ENCODE measurements at regions not wholly inside any gene's neighbourhood (a gene's known extent, or its start where the extent isn't known, plus 50 kb on each side); places are given as distances from the start of the nearest gene placed in this dataset.
"Not testable (repeated sequence)": the region's sequence is repeated elsewhere in the genome, so short reads cannot be mapped to it uniquely, and the experiment has no call there.

- no peak for DNase-seq (ENCODE audit: low spot score)
These were observed 482.5 kb downstream of the C6orf118 start for GRCh38 chr6:164826831-164827468.

GRCh38 chr6:164825386-164825785 lies 484.0 kb downstream of the C6orf118 start:
- DNase-seq (ENCODE audit: low spot score): no peak

GRCh38 chr6:164817662-164818061 lies 491.7 kb downstream of the C6orf118 start:
- no peak for DNase-seq (ENCODE audit: low spot score)

- no peak for DNase-seq (ENCODE audit: low spot score)
These were observed 496.7 kb downstream of the C6orf118 start for GRCh38 chr6:164812706-164813105.

- no peak for DNase-seq (ENCODE audit: low spot score)
These were observed 502.3 kb downstream of the C6orf118 start for GRCh38 chr6:164807125-164807524.

GRCh38 chr6:164795056-164795815 lies 514.2 kb downstream of the C6orf118 start:
- no peak for DNase-seq (ENCODE audit: low spot score)

GRCh38 chr6:164792666-164793065 lies 516.7 kb downstream of the C6orf118 start:
- no peak for DNase-seq (ENCODE audit: low spot score)

GRCh38 chr6:164791498-164791897 lies 517.9 kb downstream of the C6orf118 start:
- no peak for DNase-seq (ENCODE audit: low spot score)

- DNase-seq (ENCODE audit: low spot score): no peak
These were observed 545.6 kb downstream of the C6orf118 start for GRCh38 chr6:164763788-164764187.

- DNase-seq (ENCODE audit: low spot score): no peak
These were observed 552.0 kb downstream of the C6orf118 start for GRCh38 chr6:164757451-164757850.

- DNase-seq (ENCODE audit: low spot score): no peak
These were observed 552.7 kb downstream of the C6orf118 start for GRCh38 chr6:164756723-164757122.

- no peak for DNase-seq (ENCODE audit: low spot score)
These were observed 553.3 kb downstream of the C6orf118 start for GRCh38 chr6:164756142-164756541.

GRCh38 chr6:164753517-164753916 lies 555.9 kb downstream of the C6orf118 start:
- DNase-seq (ENCODE audit: low spot score): no peak

GRCh38 chr6:164751395-164751794 lies 558.0 kb downstream of the C6orf118 start:
- no peak for DNase-seq (ENCODE audit: low spot score)

GRCh38 chr6:164750128-164750527 lies 559.3 kb downstream of the C6orf118 start:
- no peak for DNase-seq (ENCODE audit: low spot score)

- DNase-seq (ENCODE audit: low spot score): no peak
These were observed 560.0 kb downstream of the C6orf118 start for GRCh38 chr6:164749221-164750064.

GRCh38 chr6:164744301-164744700 lies 565.1 kb downstream of the C6orf118 start:
- DNase-seq (ENCODE audit: low spot score): no peak

GRCh38 chr6:164741938-164742451 lies 567.4 kb downstream of the C6orf118 start:
- no peak for DNase-seq (ENCODE audit: low spot score)

GRCh38 chr6:164736090-164736489 lies 573.3 kb downstream of the C6orf118 start:
- DNase-seq (ENCODE audit: low spot score): not testable (repeated sequence)

GRCh38 chr6:164731539-164731938 lies 577.9 kb downstream of the C6orf118 start:
- DNase-seq (ENCODE audit: low spot score): no peak

- DNase-seq (ENCODE audit: low spot score): no peak
These were observed 587.9 kb downstream of the C6orf118 start for GRCh38 chr6:164721460-164721859.

GRCh38 chr6:164700497-164700896 lies 608.9 kb downstream of the C6orf118 start:
- no peak for DNase-seq (ENCODE audit: low spot score)

- DNase-seq (ENCODE audit: low spot score): no peak
These were observed 613.5 kb downstream of the C6orf118 start for GRCh38 chr6:164695896-164696295.
